Astrocyte (in vitro differentiated cells and primary cell): ENCODE measurements at regions not wholly inside any gene's neighbourhood (a gene's known extent, or its start where the extent isn't known, plus 50 kb on each side); places are given as distances from the start of the nearest gene placed in this dataset.

Experiments
- CTCF ChIP-seq: IDR thresholded peaks from 2 replicates; pipeline ENCODE4 v1.5.1; 2011; ENCODE audit warnings: low read depth, mild to moderate bottlenecking, inconsistent platforms, low read length, moderate library complexity; ENCODE audit not compliant: insufficient read depth
- EZH2 ChIP-seq: IDR thresholded peaks from 2 replicates; pipeline ENCODE4 v1.6.1; 2012; ENCODE audit warnings: mild to moderate bottlenecking, low read length, inconsistent platforms; ENCODE audit not compliant: insufficient read depth

- TF ChIP-seq CTCF (no peak), EZH2 (no peak)
These were observed 104.3 kb upstream of the C11orf87 start for GRCh38 chr11:109317726-109318125.
